Thyroid gland (tissue), 4 donors: ENCODE measurements at regions not wholly inside any gene's neighbourhood (a gene's known extent, or its start where the extent isn't known, plus 50 kb on each side); places are given as distances from the start of the nearest gene placed in this dataset.

Experiments used
- POLR2A ChIP-seq, 2 donors: fragments of 450-650 bp; IDR thresholded peaks; one replicate each; pipeline ENCODE4 v1.6.1; 2017; ENCODE audit warnings: antibody characterized with exemption in 2 of 2, mild to moderate bottlenecking in 2 of 2, moderate library complexity in 1 of 2
- TF ChIP-seq, protein P1 (sequence below), 6 experiments: fragments of 200-600 bp in 3 of 6; fragments of 450-650 bp in 3 of 6; sonication (generic) in 3 of 6; IDR thresholded peaks; one replicate each; pipeline ENCODE4 v1.5.1; 2016 to 2019; ENCODE audit warnings: antibody characterized with exemption in 6 of 6, mild to moderate bottlenecking in 2 of 6, inconsistent platforms in 1 of 6, moderate library complexity in 1 of 6

GRCh38 chr2:187877391-187877790 is 323.2 kb upstream of the TFPI start:
- TF ChIP-seq, protein P1, sequence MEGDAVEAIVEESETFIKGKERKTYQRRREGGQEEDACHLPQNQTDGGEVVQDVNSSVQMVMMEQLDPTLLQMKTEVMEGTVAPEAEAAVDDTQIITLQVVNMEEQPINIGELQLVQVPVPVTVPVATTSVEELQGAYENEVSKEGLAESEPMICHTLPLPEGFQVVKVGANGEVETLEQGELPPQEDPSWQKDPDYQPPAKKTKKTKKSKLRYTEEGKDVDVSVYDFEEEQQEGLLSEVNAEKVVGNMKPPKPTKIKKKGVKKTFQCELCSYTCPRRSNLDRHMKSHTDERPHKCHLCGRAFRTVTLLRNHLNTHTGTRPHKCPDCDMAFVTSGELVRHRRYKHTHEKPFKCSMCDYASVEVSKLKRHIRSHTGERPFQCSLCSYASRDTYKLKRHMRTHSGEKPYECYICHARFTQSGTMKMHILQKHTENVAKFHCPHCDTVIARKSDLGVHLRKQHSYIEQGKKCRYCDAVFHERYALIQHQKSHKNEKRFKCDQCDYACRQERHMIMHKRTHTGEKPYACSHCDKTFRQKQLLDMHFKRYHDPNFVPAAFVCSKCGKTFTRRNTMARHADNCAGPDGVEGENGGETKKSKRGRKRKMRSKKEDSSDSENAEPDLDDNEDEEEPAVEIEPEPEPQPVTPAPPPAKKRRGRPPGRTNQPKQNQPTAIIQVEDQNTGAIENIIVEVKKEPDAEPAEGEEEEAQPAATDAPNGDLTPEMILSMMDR (IDR thresholded peaks at IDR 0.05): no peak
- no peak for TF ChIP-seq POLR2A (IDR thresholded peaks at IDR 0.05)
